OCI-LY7 (cell line): ENCODE measurements at regions not wholly inside any gene's neighbourhood (a gene's known extent, or its start where the extent isn't known, plus 50 kb on each side); places are given as distances from the start of the nearest gene placed in this dataset.

Experiments
- BruUV-seq: library from RNA; stranded (reverse); fragments of 400-500 nt; replicated peaks from 2 replicates; lab custom pipeline; 2021; lab: Mats Ljungman, UMichigan
- CTCF ChIA-PET: fragments of 300-600 bp; sonication (Branson Sonifier 250); formaldehyde crosslinking; loops from one replicate; lab custom pipeline; 2022; ENCODE audit warnings: antibody characterized with exemption; ENCODE audit not compliant: unreplicated experiment; lab: Charles Lee
- POLR2A ChIA-PET: fragments of 300-600 bp; sonication (Branson Sonifier 250); formaldehyde crosslinking; loops from one replicate; lab custom pipeline; 2022; ENCODE audit warnings: antibody characterized with exemption; lab: Charles Lee
- DNase-seq: peaks from one replicate; pipeline ENCODE4 v3.0.0-alpha.2; 2015; ENCODE audit warnings: low spot score
- H2AFZ ChIP-seq: fragments of 200-600 bp; sonication (generic), shearing (Covaris generic); 2 replicates; pipeline ENCODE4 v1.6.1; 2014; ENCODE audit warnings: mild to moderate bottlenecking, antibody characterized with exemption, low read length, moderate library complexity
- H3K27ac ChIP-seq: fragments of 200-600 bp; sonication (generic); 2 replicates; pipeline ENCODE4 v1.5.1; 2014; ENCODE audit warnings: mixed run types, low read depth, mild to moderate bottlenecking, moderate library complexity, low read length, inconsistent platforms; ENCODE audit not compliant: poor library complexity, severe bottlenecking
- H3K36me3 ChIP-seq: fragments of 200-600 bp; sonication (generic); 2 replicates; pipeline ENCODE4 v1.6.1; 2014; ENCODE audit warnings: mild to moderate bottlenecking, antibody characterized with exemption, low read length, moderate library complexity, mixed read lengths; ENCODE audit not compliant: insufficient read depth
- H3K4me1 ChIP-seq: fragments of 200-600 bp; sonication (generic); 2 replicates; pipeline ENCODE4 v1.5.1; 2014; ENCODE audit warnings: mild to moderate bottlenecking, low read length; ENCODE audit not compliant: insufficient read depth, poor library complexity, severe bottlenecking
- H3K4me2 ChIP-seq: fragments of 200-600 bp; sonication (generic); 2 replicates; pipeline ENCODE4 v1.6.1; 2014; ENCODE audit warnings: mild to moderate bottlenecking, low read length
- H3K4me3 ChIP-seq: fragments of 200-600 bp; sonication (generic); 2 replicates; pipeline ENCODE4 v1.5.1; 2014; ENCODE audit warnings: mild to moderate bottlenecking, low read depth, low read length; ENCODE audit not compliant: poor library complexity, severe bottlenecking
- H3K79me2 ChIP-seq: fragments of 200-600 bp; sonication (generic); 2 replicates; pipeline ENCODE4 v1.6.1; 2016; ENCODE audit warnings: low read depth, mild to moderate bottlenecking, low read length, moderate library complexity, mixed read lengths; ENCODE audit not compliant: insufficient read depth
- H3K9me2 ChIP-seq: fragments of 200-600 bp; sonication (generic); 2 replicates; pipeline ENCODE4 v1.6.1; 2016; ENCODE audit warnings: mild to moderate bottlenecking, low read length, mixed read lengths; ENCODE audit not compliant: insufficient read depth
- H3K9me3 ChIP-seq: fragments of 200-600 bp; sonication (generic); 2 replicates; pipeline ENCODE4 v1.6.1; 2014; ENCODE audit warnings: mild to moderate bottlenecking, mixed run types, low read length, mixed read lengths
- H4K20me1 ChIP-seq: fragments of 200-600 bp; sonication (generic); 2 replicates; pipeline ENCODE4 v1.6.1; 2014; ENCODE audit warnings: mild to moderate bottlenecking, antibody characterized with exemption, low read length, moderate library complexity, mixed read lengths; ENCODE audit not compliant: insufficient read depth
- EZH2phosphoT487 ChIP-seq: fragments of 200-600 bp; sonication (generic); IDR thresholded peaks from 2 replicates; pipeline ENCODE4 v1.6.1; 2018; ENCODE audit warnings: low read depth, borderline replicate concordance, mild to moderate bottlenecking, mixed run types, antibody characterized with exemption, low read length, moderate library complexity, mixed read lengths
- intact Hi-C: fragments of 100-400 bp; cut with micrococcal nuclease; formaldehyde crosslinking; loops from one replicate; pipeline ENCODE4 v1.10.0; 2022; ENCODE audit not compliant: unreplicated experiment
- TF ChIP-seq, protein P1 (sequence below): fragments of 200-600 bp; sonication (generic); conservative IDR thresholded peaks from 2 replicates; pipeline ENCODE4 v1.5.1; 2014; ENCODE audit warnings: mild to moderate bottlenecking, antibody characterized with exemption, low read length, moderate library complexity, mixed read lengths

DNA sequence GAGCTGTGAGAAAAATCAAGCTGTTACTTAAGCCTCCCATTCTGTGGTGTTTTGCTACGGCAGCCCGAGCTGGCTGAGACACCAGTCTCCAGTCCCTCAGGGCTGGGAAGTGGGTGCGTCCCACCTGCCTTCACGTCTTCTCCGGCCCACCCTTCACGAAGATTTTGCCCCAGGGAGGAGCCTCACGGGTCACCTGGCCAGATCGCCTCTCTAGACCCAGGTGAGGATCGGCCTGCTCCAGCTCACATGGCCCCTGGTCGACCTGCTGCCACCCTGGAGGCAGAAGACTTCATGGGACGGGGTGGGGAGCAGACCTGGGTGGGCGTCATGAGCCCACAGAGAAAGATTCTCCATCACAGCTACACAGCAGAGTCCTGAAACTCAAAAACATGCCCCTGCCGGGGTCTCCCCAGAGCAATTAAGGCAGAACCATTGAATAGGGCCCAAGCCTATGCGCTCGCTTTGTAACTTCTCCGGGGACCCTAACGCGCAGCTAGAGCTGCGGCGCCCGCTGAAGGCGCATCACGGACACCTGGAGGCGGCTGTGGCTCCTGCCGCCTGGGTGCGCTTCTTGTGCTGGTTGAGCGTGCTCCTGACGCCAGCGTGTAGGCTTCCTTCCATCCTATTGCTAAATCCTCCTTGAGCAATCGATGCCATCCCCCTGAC, 92.6 kb upstream of the ALDH1A3 start:
- DNase-seq: no peak
- H4K20me1 ChIP-seq: no peaks in the 10 kb centered on the region
- CTCF ChIA-PET: no interaction called here
- no peaks in the 10 kb centered on the region for H3K4me1 ChIP-seq
- intact Hi-C loops: no loop called here
- H3K4me2 ChIP-seq: no peak overlapping the region
- H3K79me2 ChIP-seq: no peaks in the 10 kb centered on the region
- no peaks in the 10 kb centered on the region for H3K9me3 ChIP-seq
- no peak overlapping the region for H3K27ac ChIP-seq
- no peak overlapping the region for H2AFZ ChIP-seq
- TF ChIP-seq, protein P1, sequence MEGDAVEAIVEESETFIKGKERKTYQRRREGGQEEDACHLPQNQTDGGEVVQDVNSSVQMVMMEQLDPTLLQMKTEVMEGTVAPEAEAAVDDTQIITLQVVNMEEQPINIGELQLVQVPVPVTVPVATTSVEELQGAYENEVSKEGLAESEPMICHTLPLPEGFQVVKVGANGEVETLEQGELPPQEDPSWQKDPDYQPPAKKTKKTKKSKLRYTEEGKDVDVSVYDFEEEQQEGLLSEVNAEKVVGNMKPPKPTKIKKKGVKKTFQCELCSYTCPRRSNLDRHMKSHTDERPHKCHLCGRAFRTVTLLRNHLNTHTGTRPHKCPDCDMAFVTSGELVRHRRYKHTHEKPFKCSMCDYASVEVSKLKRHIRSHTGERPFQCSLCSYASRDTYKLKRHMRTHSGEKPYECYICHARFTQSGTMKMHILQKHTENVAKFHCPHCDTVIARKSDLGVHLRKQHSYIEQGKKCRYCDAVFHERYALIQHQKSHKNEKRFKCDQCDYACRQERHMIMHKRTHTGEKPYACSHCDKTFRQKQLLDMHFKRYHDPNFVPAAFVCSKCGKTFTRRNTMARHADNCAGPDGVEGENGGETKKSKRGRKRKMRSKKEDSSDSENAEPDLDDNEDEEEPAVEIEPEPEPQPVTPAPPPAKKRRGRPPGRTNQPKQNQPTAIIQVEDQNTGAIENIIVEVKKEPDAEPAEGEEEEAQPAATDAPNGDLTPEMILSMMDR: no peak
- no peak for TF ChIP-seq EZH2phosphoT487
- H3K9me2 ChIP-seq: no peaks in the 10 kb centered on the region
- POLR2A ChIA-PET: no interaction called here
- no peak overlapping the region for H3K4me3 ChIP-seq
- no TSS peak for BruUV-seq
- H3K36me3 ChIP-seq: no peaks in the 10 kb centered on the region

DNA sequence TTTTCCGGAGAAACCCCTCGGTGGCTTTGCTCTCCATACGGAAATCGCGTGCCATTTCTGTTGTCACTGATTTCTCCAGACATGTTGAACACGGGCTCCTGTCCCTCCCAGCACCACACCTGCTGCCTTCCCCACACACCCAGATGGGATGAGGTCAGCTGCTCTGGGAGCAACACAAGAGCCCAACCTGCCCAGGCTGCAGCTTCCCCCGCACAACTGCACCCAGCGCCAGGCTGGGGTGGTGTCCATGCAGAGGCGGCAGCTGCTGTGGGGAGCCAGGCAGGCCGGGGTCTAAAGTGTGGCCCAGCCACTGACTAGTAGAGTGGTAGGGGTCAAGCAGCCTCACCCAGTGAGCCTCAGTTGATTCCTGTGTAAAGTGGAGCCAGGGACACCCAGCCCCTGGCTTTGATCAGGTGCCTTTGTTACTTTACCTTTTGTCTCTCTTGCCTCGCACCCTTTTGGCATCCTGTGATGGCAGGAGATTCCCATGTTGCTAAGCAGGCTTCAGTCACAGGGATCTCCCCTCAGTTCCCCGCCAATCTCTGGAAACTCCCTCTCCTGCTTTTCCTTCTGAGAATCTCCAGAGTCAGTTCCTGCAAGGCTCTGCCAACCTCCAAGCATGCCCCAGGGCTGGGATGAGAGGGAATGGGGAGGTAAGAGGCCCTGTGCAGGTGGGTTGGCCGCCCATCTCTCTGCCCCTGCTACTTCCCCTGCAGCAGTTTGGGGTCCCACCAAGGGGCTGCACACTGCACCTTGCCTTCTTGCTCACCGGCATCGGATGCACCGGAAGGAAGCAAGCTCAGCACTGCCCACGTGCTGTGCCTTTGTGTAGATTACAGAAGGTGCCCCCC, 91.8 kb upstream of the ALDH1A3 start:
- no peak overlapping the region for H3K4me2 ChIP-seq
- no peaks in the 10 kb centered on the region for H3K36me3 ChIP-seq
- CTCF ChIA-PET: no interaction called here
- H3K4me1 ChIP-seq: no peaks in the 10 kb centered on the region
- no peak overlapping the region for H2AFZ ChIP-seq
- H4K20me1 ChIP-seq: no peaks in the 10 kb centered on the region
- intact Hi-C loops: no loop called here
- DNase-seq: no peak
- H3K27ac ChIP-seq: no peak overlapping the region
- H3K9me3 ChIP-seq: no peaks in the 10 kb centered on the region
- BruUV-seq: no TSS peak
- H3K9me2 ChIP-seq: no peaks in the 10 kb centered on the region
- no peaks in the 10 kb centered on the region for H3K79me2 ChIP-seq
- POLR2A ChIA-PET: no interaction called here
- no peak overlapping the region for H3K4me3 ChIP-seq
- TF ChIP-seq, protein P1: no peak
- TF ChIP-seq EZH2phosphoT487: no peak
